Stimulated activated CD8-positive, alpha-beta memory T cell treated with anti-CD3 and anti-CD28 coated beads, Interleukin-7, amount 100 ng/mL, for 24 hours (primary cell): ENCODE measurements at regions not wholly inside any gene's neighbourhood (a gene's known extent, or its start where the extent isn't known, plus 50 kb on each side); places are given as distances from the start of the nearest gene placed in this dataset.
"Not testable (repeated sequence)": the region's sequence is repeated elsewhere in the genome, so short reads cannot be mapped to it uniquely, and the experiment has no call there.

ENCODE experiments used
- DNase-seq: peaks from one replicate; pipeline ENCODE4 v3.0.0-alpha.2; 2020; ENCODE audit warnings: low read depth

- DNase-seq = no peak
These were observed 404.6 kb downstream of the RPS24 start for GRCh38 chr10:78437998-78438906.

- no peak for DNase-seq
These were observed 405.5 kb downstream of the RPS24 start for GRCh38 chr10:78438907-78439809.

GRCh38 chr10:78441010-78441409 lies 407.3 kb downstream of the RPS24 start:
- DNase-seq = no peak

- no peak for DNase-seq
These were observed 408.0 kb downstream of the RPS24 start for GRCh38 chr10:78441694-78442093.

DNA sequence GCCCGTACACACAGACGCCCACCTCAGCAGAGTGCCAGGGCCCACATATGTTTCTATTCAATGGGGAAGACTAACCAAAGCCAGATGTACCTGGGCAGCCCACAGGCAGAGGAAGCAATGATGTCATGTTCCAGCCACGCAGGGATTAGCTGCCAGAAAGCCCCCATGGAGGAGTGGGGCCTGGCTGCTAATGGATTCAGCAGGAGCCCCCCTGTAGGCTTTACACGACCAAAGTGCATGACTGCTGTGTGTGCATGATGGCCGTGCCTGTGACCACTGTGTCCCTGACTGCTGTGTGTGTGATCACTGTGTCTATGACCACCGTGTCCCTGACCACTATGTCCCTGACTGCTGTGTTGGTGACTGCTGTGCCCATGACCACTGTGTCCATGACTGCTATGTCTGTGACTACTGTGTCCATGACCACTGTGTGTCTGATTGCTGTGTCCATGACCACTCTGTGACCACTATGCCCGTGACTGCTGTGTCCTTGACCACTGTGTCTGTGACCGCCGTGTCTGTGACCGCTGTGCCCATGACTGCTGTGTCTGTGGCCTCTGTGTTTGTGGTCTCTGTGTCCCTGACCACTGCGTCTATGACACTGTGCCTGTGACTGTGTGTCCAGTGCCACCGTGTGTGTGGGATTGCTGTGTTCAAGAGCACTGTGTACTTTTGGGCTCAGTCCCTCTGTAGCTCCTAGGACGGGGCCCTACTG lies 409.3 kb downstream of the RPS24 start:
- no peak for DNase-seq

- DNase-seq = no peak
These were observed 410.4 kb downstream of the RPS24 start for GRCh38 chr10:78443900-78444571.

GRCh38 chr10:78444741-78445140 lies 411.1 kb downstream of the RPS24 start:
- not testable (repeated sequence) for DNase-seq

GRCh38 chr10:78445308-78445707 lies 411.6 kb downstream of the RPS24 start:
- DNase-seq = no peak

GRCh38 chr10:78448470-78448869 lies 414.8 kb downstream of the RPS24 start:
- DNase-seq = no peak

GRCh38 chr10:78448994-78449418 lies 415.3 kb downstream of the RPS24 start:
- DNase-seq = no peak

GRCh38 chr10:78449554-78449953 lies 415.9 kb downstream of the RPS24 start:
- no peak for DNase-seq

DNA sequence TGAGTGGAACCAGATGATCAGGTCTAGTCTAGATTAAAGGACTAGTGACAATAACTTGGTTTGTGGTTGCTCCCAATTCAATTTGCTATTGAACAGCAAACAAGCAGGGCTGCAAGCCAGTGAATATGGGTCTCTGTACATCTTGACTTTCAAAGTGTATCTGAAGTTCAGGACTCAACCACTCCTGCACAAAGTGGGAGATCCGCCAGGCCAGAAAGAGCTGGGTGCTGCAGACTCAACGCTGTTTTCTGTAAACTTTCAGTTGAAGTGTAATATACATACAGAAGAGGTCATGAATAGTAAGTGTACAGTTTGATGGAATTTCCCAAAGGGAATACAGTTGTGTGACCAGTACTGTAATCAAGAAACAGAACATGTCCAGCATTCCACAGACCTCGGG lies 416.6 kb downstream of the RPS24 start:
- no peak for DNase-seq

- no peak for DNase-seq
These were observed 417.3 kb downstream of the RPS24 start for GRCh38 chr10:78450807-78451485.

DNA sequence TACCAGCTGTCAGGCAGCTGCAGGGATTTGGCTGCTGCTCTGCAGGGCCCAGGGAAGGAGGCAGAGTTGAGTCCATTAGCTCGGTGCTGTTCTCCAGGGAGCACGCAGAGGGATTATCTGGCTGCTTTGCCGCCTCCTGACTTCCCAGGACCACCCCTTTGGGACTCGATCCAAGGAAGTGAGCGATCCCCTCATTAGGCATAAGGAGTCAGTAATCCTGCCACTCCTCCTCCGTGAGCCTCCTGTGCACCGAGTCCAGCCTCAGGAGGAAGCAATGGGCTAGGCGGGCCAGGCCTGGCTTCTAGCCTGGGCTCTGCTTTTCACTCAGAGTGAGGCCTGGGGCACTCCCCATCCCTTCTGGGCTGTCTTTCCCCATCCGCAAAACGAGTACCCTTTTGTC lies 417.9 kb downstream of the RPS24 start:
- DNase-seq = no peak

DNA sequence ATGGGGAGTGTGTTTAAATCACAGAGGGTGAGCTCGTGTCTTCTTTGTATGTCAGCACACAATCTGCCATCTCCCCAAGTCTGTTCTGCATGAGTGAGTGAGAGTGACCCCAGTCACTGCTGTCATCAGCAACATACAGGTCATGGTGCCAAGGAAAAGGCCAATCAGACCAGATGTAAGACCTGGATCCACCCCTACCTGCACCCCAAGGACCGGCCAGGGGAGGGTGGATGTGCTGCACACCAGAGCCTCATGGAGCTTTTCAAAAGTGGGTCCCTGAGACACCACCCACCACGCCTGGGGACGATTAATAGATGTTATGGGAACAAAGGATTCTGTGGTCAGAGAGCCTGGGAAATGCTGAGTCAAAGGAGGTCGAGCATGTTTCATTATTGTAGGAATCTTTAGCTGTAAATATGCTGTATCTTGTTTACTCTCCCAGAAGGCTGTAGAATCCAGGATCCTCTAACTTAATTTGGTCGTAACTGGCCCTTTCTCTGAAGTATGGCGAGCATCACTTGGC lies 420.5 kb downstream of the RPS24 start:
- DNase-seq = no peak

DNA sequence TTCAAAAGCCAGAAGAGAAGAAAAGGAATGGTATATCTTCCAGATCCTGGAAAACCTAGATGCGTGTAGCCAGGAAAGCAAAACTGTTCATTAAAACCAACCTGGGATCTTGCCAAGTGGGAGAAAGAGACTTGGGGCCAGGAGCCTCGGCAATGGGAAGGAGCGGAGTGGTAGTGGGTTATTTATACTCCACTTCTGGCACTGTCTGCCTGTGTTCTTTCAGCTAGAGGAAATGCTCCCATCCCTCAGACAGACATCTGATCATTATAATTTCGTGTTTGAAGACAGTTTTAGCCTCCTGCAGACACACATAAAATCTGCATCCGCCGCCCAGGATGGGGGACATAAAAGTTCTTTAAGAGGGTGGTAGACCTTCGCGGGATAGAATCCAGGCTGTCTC lies 421.6 kb downstream of the RPS24 start:
- DNase-seq = no peak

- no peak for DNase-seq
These were observed 422.1 kb downstream of the RPS24 start for GRCh38 chr10:78455811-78456210.

- no peak for DNase-seq
These were observed 423.2 kb downstream of the RPS24 start for GRCh38 chr10:78456649-78457400.

DNA sequence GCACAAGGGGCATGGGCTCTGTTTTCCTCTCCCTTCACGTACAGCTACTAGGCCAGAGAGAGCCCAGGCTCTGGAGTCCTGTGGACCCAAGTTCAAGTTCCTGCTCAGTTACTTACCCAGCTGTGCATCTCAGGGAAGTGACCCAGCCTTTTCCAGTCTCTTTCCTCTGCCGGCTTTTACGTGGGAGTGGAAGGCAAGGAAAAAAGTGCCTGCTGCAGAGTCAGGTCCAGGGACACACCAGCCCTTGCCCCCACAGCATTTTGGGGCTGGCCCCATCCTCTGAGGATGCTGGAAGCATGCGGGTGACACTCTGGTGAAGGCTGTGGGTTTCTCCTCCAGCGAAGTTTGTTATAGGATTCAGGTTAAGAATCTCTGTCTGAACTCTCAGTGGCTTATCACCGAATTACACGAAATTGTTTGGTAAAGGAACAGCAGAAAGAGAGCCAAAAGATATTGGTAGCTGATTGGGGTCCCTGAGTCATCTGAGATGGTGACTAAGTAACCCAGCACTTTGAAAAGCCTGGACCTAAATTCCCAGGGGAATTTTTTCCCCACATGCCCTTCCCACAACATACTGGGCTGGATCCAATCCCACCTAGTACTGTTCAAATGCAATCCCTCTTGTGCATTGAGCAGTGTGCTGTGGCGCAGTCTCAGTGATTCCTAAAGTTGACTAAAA lies 424.3 kb downstream of the RPS24 start:
- no peak for DNase-seq
